GM20431 (cell line): ENCODE measurements at regions not wholly inside any gene's neighbourhood (a gene's known extent, or its start where the extent isn't known, plus 50 kb on each side); places are given as distances from the start of the nearest gene placed in this dataset.

Source experiments
- in situ Hi-C: fragments of 300-500 bp; cut with MseI, MboI; formaldehyde crosslinking; loops from one replicate; pipeline ENCODE4 v1.15.0; 2020; ENCODE audit warnings: low sequenced_read_pairs; ENCODE audit not compliant: unreplicated experiment

GRCh38 chr4:159604781-159605180 lies 501.9 kb downstream of the RAPGEF2 start:
- in situ Hi-C loops = no loop called here

- in situ Hi-C loops = no loop called here
Measured at GRCh38 chr4:159606835-159607234, 504.0 kb downstream of the RAPGEF2 start.

- in situ Hi-C loops = no loop called here
Measured at GRCh38 chr4:159607809-159608208, 504.9 kb downstream of the RAPGEF2 start.

- in situ Hi-C loops = no loop called here
Measured at GRCh38 chr4:159608436-159608835, 505.6 kb downstream of the RAPGEF2 start.

GRCh38 chr4:159632031-159632430 lies 529.2 kb downstream of the RAPGEF2 start:
- in situ Hi-C loops = no loop called here

GRCh38 chr4:159639671-159640323 lies 536.9 kb downstream of the RAPGEF2 start:
- in situ Hi-C loops = no loop called here

GRCh38 chr4:159649237-159649636 lies 546.4 kb downstream of the RAPGEF2 start:
- in situ Hi-C loops = no loop called here

GRCh38 chr4:159652871-159653270 lies 550.0 kb downstream of the RAPGEF2 start:
- in situ Hi-C loops = no loop called here

- in situ Hi-C loops = no loop called here
Measured at GRCh38 chr4:159655547-159655946, 552.7 kb downstream of the RAPGEF2 start.

GRCh38 chr4:159669094-159669493 lies 566.2 kb downstream of the RAPGEF2 start:
- in situ Hi-C loops = no loop called here

- in situ Hi-C loops = no loop called here
Measured at GRCh38 chr4:159673221-159673620, 570.3 kb downstream of the RAPGEF2 start.

GRCh38 chr4:159674241-159674640 lies 571.4 kb downstream of the RAPGEF2 start:
- in situ Hi-C loops = no loop called here

GRCh38 chr4:159677521-159677920 lies 574.6 kb downstream of the RAPGEF2 start:
- in situ Hi-C loops = no loop called here

- in situ Hi-C loops = no loop called here
Measured at GRCh38 chr4:159682996-159683395, 580.1 kb downstream of the RAPGEF2 start.

GRCh38 chr4:159684061-159684460 lies 581.2 kb downstream of the RAPGEF2 start:
- in situ Hi-C loops = no loop called here

GRCh38 chr4:159685340-159686092 lies 582.6 kb downstream of the RAPGEF2 start:
- in situ Hi-C loops = no loop called here

- in situ Hi-C loops = no loop called here
Measured at GRCh38 chr4:159689526-159689925, 586.6 kb downstream of the RAPGEF2 start.

GRCh38 chr4:159697322-159698283 lies 594.7 kb downstream of the RAPGEF2 start:
- in situ Hi-C loops = no loop called here

- in situ Hi-C loops = no loop called here
Measured at GRCh38 chr4:159698336-159698735, 595.5 kb downstream of the RAPGEF2 start.

GRCh38 chr4:159702200-159702599 lies 599.3 kb downstream of the RAPGEF2 start:
- in situ Hi-C loops = no loop called here

- in situ Hi-C loops = no loop called here
Measured at GRCh38 chr4:159705334-159705733, 602.5 kb downstream of the RAPGEF2 start.
